GM18511 (cell line): ENCODE measurements at regions not wholly inside any gene's neighbourhood (a gene's known extent, or its start where the extent isn't known, plus 50 kb on each side); places are given as distances from the start of the nearest gene placed in this dataset.
"Not testable (repeated sequence)": the region's sequence is repeated elsewhere in the genome, so short reads cannot be mapped to it uniquely, and the experiment has no call there.

Experiments used
- ATAC-seq: cut with Tn5 transposase; IDR thresholded peaks from one replicate; pipeline ENCODE4 v1.9.1; 2021; ENCODE audit warnings: mild to moderate bottlenecking, moderate library complexity; ENCODE audit not compliant: unreplicated experiment

GRCh38 chr5:93359296-93359959, 221.6 kb downstream of the NR2F1-AS1 start:
- no peak for ATAC-seq

GRCh38 chr5:93358176-93358575, 222.8 kb downstream of the NR2F1-AS1 start:
- no peak for ATAC-seq

- ATAC-seq = no peak
Observed at GRCh38 chr5:93357686-93358085, 223.3 kb downstream of the NR2F1-AS1 start.

GRCh38 chr5:93355691-93356090, 225.3 kb downstream of the NR2F1-AS1 start:
- no peak for ATAC-seq

- no peak for ATAC-seq
Observed at GRCh38 chr5:93352186-93352585, 228.8 kb downstream of the NR2F1-AS1 start.

GRCh38 chr5:93349613-93350012, 231.4 kb downstream of the NR2F1-AS1 start:
- ATAC-seq = peak; percentile 55

- no peak for ATAC-seq
Observed at GRCh38 chr5:93348231-93348630, 232.8 kb downstream of the NR2F1-AS1 start.

- not testable (repeated sequence) for ATAC-seq
Observed at GRCh38 chr5:93346850-93347249, 234.2 kb downstream of the NR2F1-AS1 start.

GRCh38 chr5:93346301-93346700, 234.7 kb downstream of the NR2F1-AS1 start:
- ATAC-seq = no peak

- peak; percentile 38 for ATAC-seq
Observed at GRCh38 chr5:93343570-93343969, 237.4 kb downstream of the NR2F1-AS1 start.

GRCh38 chr5:93342563-93343061, 238.4 kb downstream of the NR2F1-AS1 start:
- peak; percentile 81 for ATAC-seq

GRCh38 chr5:93340881-93341280, 240.1 kb downstream of the NR2F1-AS1 start:
- no peak for ATAC-seq

- ATAC-seq = no peak
Observed at GRCh38 chr5:93337138-93337537, 243.9 kb downstream of the NR2F1-AS1 start.

- peak; percentile 82 for ATAC-seq
Observed at GRCh38 chr5:93336330-93337110, 244.5 kb downstream of the NR2F1-AS1 start.

GRCh38 chr5:93331863-93332262, 249.2 kb downstream of the NR2F1-AS1 start:
- no peak for ATAC-seq

GRCh38 chr5:93331241-93331640, 249.8 kb downstream of the NR2F1-AS1 start:
- no peak for ATAC-seq

GRCh38 chr5:93330506-93330905, 250.5 kb downstream of the NR2F1-AS1 start:
- ATAC-seq = no peak

GRCh38 chr5:93329756-93330155, 251.3 kb downstream of the NR2F1-AS1 start:
- no peak for ATAC-seq

- no peak for ATAC-seq
Observed at GRCh38 chr5:93328833-93329232, 252.2 kb downstream of the NR2F1-AS1 start.

GRCh38 chr5:93327605-93328004, 253.4 kb downstream of the NR2F1-AS1 start:
- no peak for ATAC-seq

GRCh38 chr5:93325946-93326345, 255.1 kb downstream of the NR2F1-AS1 start:
- ATAC-seq = no peak
